K562 (cell line): ENCODE measurements at regions not wholly inside any gene's neighbourhood (a gene's known extent, or its start where the extent isn't known, plus 50 kb on each side); places are given as distances from the start of the nearest gene placed in this dataset.
"Not testable (repeated sequence)": the region's sequence is repeated elsewhere in the genome, so short reads cannot be mapped to it uniquely, and the experiment has no call there.

Source experiments
- ATAC-seq: fragments of 200-7000 bp; cut with Tn5 transposase; 3 replicates; pipeline ENCODE4 v1.9.1; 2020; ENCODE audit warnings: moderate library complexity
- BruUV-seq: library from RNA; stranded (reverse); fragments of 400-500 nt; replicated peaks from 2 replicates; lab custom pipeline; 2021; lab: Mats Ljungman, UMichigan
- CTCF ChIA-PET: fragments of 300-600 bp; formaldehyde crosslinking; extraction: SDS; loops from one replicate; lab custom pipeline; 2021; ENCODE audit warnings: low intra/inter-chr PET ratio; lab: Yijun Ruan, JAX
- POLR2A ChIA-PET: fragments of 300-600, 350-650 bp; sonication (Branson Sonifier 250); formaldehyde crosslinking; extraction: SDS; loops from one replicate; lab custom pipeline; 2021; ENCODE audit warnings: antibody characterized with exemption, inconsistent platforms; lab: Yijun Ruan, JAX
- DNase-seq, 4 experiments: peaks; one replicate each; pipeline versions ENCODE4 v3.0.0 to v3.0.0-alpha.2; 2011 to 2018; ENCODE audit warnings: low spot score in 3 of 4, mixed read lengths in 3 of 4; ENCODE audit errors: extremely low read depth in 1 of 4
- FAIRE-seq: peaks from 2 replicates; lab custom pipeline; 2011; peaks lifted over from hg19 to GRCh38; lab: Jason Lieb, UNC
- H2AFZ ChIP-seq: 2 replicates; pipeline ENCODE4 v1.6.0; 2011; ENCODE audit warnings: low read depth, low read length, control low read depth, inconsistent platforms
- H3K27ac ChIP-seq: fragments of 200-600 bp; 3 replicates; pipeline ENCODE4 v1.8.0; 2011; ENCODE audit warnings: low read depth, mild to moderate bottlenecking, control low read depth, inconsistent platforms, low read length, moderate library complexity, mixed read lengths; ENCODE audit errors: extremely low read depth
- H3K27me3 ChIP-seq, 2 experiments: fragments of 300-600 bp in 1 of 2; 2 replicates in 1 of 2; 3 replicates in 1 of 2; pipeline versions ENCODE4 v1.6.0 to v1.8.0; 2011; ENCODE audit warnings: inconsistent platforms in 2 of 2, low read length in 2 of 2, mild to moderate bottlenecking in 1 of 2, mixed read lengths in 1 of 2, moderate library complexity in 1 of 2; ENCODE audit not compliant: control insufficient read depth in 2 of 2, insufficient read depth in 2 of 2
- H3K36me3 ChIP-seq: fragments of 300-600 bp; 3 replicates; pipeline ENCODE4 v1.8.0; 2011; ENCODE audit warnings: mild to moderate bottlenecking, low read length, inconsistent platforms; ENCODE audit not compliant: control insufficient read depth, insufficient read depth
- H3K4me1 ChIP-seq, 2 experiments: fragments of 200-600 bp in 1 of 2; replicated peaks in 1 of 2; 2 replicates in 1 of 2; 3 replicates in 1 of 2; pipeline versions ENCODE4 v1.5.1 to v1.8.0; 2011; ENCODE audit warnings: inconsistent platforms in 2 of 2, low read length in 2 of 2, mild to moderate bottlenecking in 1 of 2, mixed read lengths in 1 of 2, moderate library complexity in 1 of 2; ENCODE audit not compliant: control insufficient read depth in 2 of 2, insufficient read depth in 2 of 2
- H3K4me2 ChIP-seq: 2 replicates; pipeline ENCODE4 v1.6.1; 2011; ENCODE audit warnings: low read length, control low read depth, inconsistent platforms, mixed read lengths; ENCODE audit not compliant: insufficient read depth
- H3K4me3 ChIP-seq: fragments of 200-600 bp; sonication (generic), shearing (Covaris generic); 2 replicates; pipeline ENCODE4 v1.5.1; 2016; ENCODE audit warnings: control low read depth, inconsistent platforms
- H3K79me2 ChIP-seq: fragments of 200-600 bp; 3 replicates; pipeline ENCODE4 v1.8.0; 2011; ENCODE audit warnings: low read length, inconsistent platforms; ENCODE audit not compliant: control insufficient read depth, insufficient read depth
- H3K9ac ChIP-seq, 2 experiments: 2 replicates each; pipeline versions ENCODE4 v1.6.0 to v1.6.1; 2011; ENCODE audit warnings: low read depth in 2 of 2, low read length in 2 of 2, control low read depth in 1 of 2, inconsistent platforms in 1 of 2, mild to moderate bottlenecking in 1 of 2, mixed read lengths in 1 of 2; ENCODE audit not compliant: insufficient read depth in 1 of 2
- H3K9me1 ChIP-seq: one replicate; pipeline ENCODE4 v1.6.0; 2011; ENCODE audit warnings: inconsistent platforms, mild to moderate bottlenecking, low read length, moderate library complexity; ENCODE audit not compliant: control insufficient read depth, insufficient read depth
- H3K9me3 ChIP-seq: replicated peaks from 2 replicates; pipeline ENCODE4 v1.5.1; 2011; ENCODE audit warnings: low read depth, low read length, inconsistent platforms; ENCODE audit not compliant: control insufficient read depth, insufficient read depth
- H4K20me1 ChIP-seq: replicated peaks from 2 replicates; pipeline ENCODE4 v1.6.1; 2011; ENCODE audit warnings: low read length, inconsistent platforms, mixed read lengths; ENCODE audit not compliant: control insufficient read depth, insufficient read depth
- GTF2F1 ChIP-seq: IDR thresholded peaks from 2 replicates; pipeline ENCODE4 v1.6.1; 2011; ENCODE audit warnings: low read depth, low read length, improper control_type of control experiment
- KAT7 ChIP-seq: sonication (generic); formaldehyde crosslinking; IDR thresholded peaks from 2 replicates; pipeline ENCODE4 v1.8.0; 2022; ENCODE audit warnings: missing genetic modification reagents, mild to moderate bottlenecking, borderline replicate concordance
- MCM5 ChIP-seq: fragments of 450-650 bp; IDR thresholded peaks from 2 replicates; pipeline ENCODE4 v1.6.1; 2016; ENCODE audit warnings: low read depth
- NR4A1 ChIP-seq, 2 experiments: fragments of 250-450 bp in 1 of 2; fragments of 450-650 bp in 1 of 2; sonication (Bioruptor Pico) in 1 of 2; IDR thresholded peaks; 2 replicates each; pipeline versions ENCODE4 v1.4.0 to v1.6.1; 2016 to 2020; ENCODE audit warnings: mild to moderate bottlenecking in 2 of 2, missing compliant biosample characterization in 1 of 2, missing genetic modification characterization in 1 of 2, moderate library complexity in 1 of 2
- OTX1 ChIP-seq: fragments of 450-650 bp; formaldehyde crosslinking; IDR thresholded peaks from 2 replicates; pipeline ENCODE4 v1.4.0; 2022; ENCODE audit warnings: mild to moderate bottlenecking
- WGBS: fragments of 100-300 bp; shearing (Covaris generic); methylation state at CpG from one replicate; pipeline ENCODE4 v1.1.6; 2016; ENCODE audit warnings: low coverage, mixed read lengths; ENCODE audit not compliant: insufficient coverage; ENCODE audit errors: missing lambda C conversion rate; 5-methylcytosine and 5-hydroxymethylcytosine counted together
- in situ Hi-C: fragments of 300-500 bp; cut with MboI; formaldehyde crosslinking; loops from 4 replicates; pipeline ENCODE4 v1.15.0; 2018; ENCODE audit warnings: inconsistent platforms, mixed read lengths
- intact Hi-C: fragments of 100-400 bp; cut with micrococcal nuclease; formaldehyde crosslinking; loops from 2 replicates; pipeline ENCODE4 v1.14.2; 2022
- TF ChIP-seq, protein P1 (sequence below): fragments of 250-450 bp; sonication (Bioruptor Pico); IDR thresholded peaks from 2 replicates; pipeline ENCODE4 v1.5.0; 2021

GRCh38 chr9:74080652-74081051, 416.5 kb upstream of the RORB start:
- H3K9me1 ChIP-seq, POLR2A ChIA-PET, BruUV-seq, DNase-seq, ATAC-seq, H3K27ac ChIP-seq, H3K4me1 ChIP-seq, FAIRE-seq, H3K27me3 ChIP-seq, CTCF ChIA-PET, in situ Hi-C loops, H4K20me1 ChIP-seq, intact Hi-C loops, H2AFZ ChIP-seq, H3K9me3 ChIP-seq, H3K4me3 ChIP-seq, H3K9ac ChIP-seq, H3K79me2 ChIP-seq, H3K36me3 ChIP-seq, H3K4me2 ChIP-seq: not testable (repeated sequence)
- WGBS, result 19% methylated on average over 4 of the region's 4 CpGs

DNA sequence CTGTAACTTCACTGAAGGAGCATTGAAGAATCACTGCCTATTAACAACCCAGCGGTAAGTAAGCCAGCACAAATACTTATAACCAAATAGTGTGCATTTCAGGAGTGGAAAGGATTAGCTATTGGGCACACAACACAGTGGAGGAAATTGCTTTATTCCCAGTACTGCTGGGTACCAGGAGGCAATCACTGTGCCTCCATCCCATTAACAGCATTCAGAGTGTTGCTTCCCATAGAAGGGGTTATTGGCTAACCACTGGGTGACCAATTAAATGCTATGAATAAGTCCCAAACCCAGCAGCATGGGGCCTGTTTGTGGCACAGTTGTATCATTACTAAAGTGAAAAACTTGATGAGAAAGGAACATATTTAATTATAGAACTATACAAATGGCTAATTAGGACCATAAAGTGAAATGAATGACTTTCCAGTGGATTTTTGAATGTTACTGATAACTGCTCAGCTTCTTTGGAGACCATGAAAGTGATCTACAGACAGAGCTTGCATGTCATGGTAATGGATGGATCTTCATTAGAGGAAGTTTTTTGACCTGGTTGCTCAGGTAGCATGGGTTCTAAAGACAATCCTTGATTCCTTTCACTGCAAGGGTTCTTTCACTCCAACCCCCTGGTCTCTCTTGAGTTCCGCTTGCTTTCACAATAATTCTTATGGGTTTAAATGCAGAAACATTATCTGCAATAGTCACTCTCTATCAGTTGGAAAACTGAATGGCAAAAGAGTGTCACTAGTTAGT, 413.3 kb upstream of the RORB start:
- Histone ChIP-seq H3K4me3 (no peak overlapping the region), H3K27ac (no peak overlapping the region), H3K9me3 (no peaks in the 10 kb centered on the region), H3K9me1 (no peaks in the 10 kb centered on the region), H3K4me1 (no peaks in the 10 kb centered on the region), H3K36me3 (no peaks in the 10 kb centered on the region), H3K4me2 (no peak overlapping the region), H4K20me1 (no peaks in the 10 kb centered on the region), H3K27me3 (no peaks in the 10 kb centered on the region), H3K79me2 (no peaks in the 10 kb centered on the region), H3K9ac (no peak overlapping the region), H2AFZ (no peak overlapping the region)
- ATAC-seq, result no peak
- in situ Hi-C loops (no loop called here), intact Hi-C loops (no loop called here)
- DNase-seq, result no peak
- no TSS peak for BruUV-seq
- ChIA-PET CTCF (no interaction called here), POLR2A (no interaction called here)
- 0% methylated on average over 2 of the region's 2 CpGs for WGBS
- FAIRE-seq, result no peak
- TF ChIP-seq GTF2F1 (no peak), NR4A1 (CRISPR knock-in tag; IDR thresholded peaks at IDR 0.05) (no peak), NR4A1 (tag; IDR thresholded peaks at IDR 0.05) (no peak), MCM5 (no peak), KAT7 (CRISPR knock-in tag) (no peak), OTX1 (CRISPR knock-in tag) (no peak)
- TF ChIP-seq, protein P1, sequence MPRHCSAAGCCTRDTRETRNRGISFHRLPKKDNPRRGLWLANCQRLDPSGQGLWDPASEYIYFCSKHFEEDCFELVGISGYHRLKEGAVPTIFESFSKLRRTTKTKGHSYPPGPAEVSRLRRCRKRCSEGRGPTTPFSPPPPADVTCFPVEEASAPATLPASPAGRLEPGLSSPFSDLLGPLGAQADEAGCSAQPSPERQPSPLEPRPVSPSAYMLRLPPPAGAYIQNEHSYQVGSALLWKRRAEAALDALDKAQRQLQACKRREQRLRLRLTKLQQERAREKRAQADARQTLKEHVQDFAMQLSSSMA, result no peak
